HL-60 (cell line): ENCODE measurements at regions not wholly inside any gene's neighbourhood (a gene's known extent, or its start where the extent isn't known, plus 50 kb on each side); places are given as distances from the start of the nearest gene placed in this dataset.
"Not testable (repeated sequence)": the region's sequence is repeated elsewhere in the genome, so short reads cannot be mapped to it uniquely, and the experiment has no call there.

Experiments used
- DNase-seq, 2 experiments: peaks; one replicate each; pipeline ENCODE4 v3.0.0-alpha.2; 2010 to 2020; ENCODE audit warnings: low read depth in 1 of 2, low spot score in 1 of 2
- H3K27ac ChIP-seq: fragments of 250-450 bp; sonication (Bioruptor Pico); replicated peaks from 2 replicates; pipeline ENCODE4 v1.5.1; 2020; ENCODE audit warnings: mild to moderate bottlenecking, moderate library complexity
- H3K27me3 ChIP-seq: fragments of 250-450 bp; sonication (Bioruptor Pico); 2 replicates; pipeline ENCODE4 v1.5.1; 2021; ENCODE audit warnings: mild to moderate bottlenecking, moderate library complexity; ENCODE audit not compliant: insufficient read depth, poor library complexity, severe bottlenecking
- H3K4me3 ChIP-seq: replicated peaks from 2 replicates; pipeline ENCODE4 v1.5.1; 2011; ENCODE audit warnings: mild to moderate bottlenecking, control low read depth, low read length; ENCODE audit not compliant: insufficient read depth
- CTCF ChIP-seq: IDR thresholded peaks from one replicate; pipeline ENCODE4 v1.5.1; 2011; ENCODE audit warnings: low read length, control low read depth, inconsistent platforms; ENCODE audit not compliant: insufficient read depth
- GABPA ChIP-seq: IDR thresholded peaks from 2 replicates; pipeline ENCODE4 v1.6.1; 2012; ENCODE audit warnings: low read depth
- POLR2AphosphoS5 ChIP-seq: IDR thresholded peaks from 2 replicates; pipeline ENCODE4 v1.6.1; 2012; ENCODE audit warnings: low read depth
- REST ChIP-seq: IDR thresholded peaks from 2 replicates; pipeline ENCODE4 v1.6.1; 2012; ENCODE audit warnings: low read depth; ENCODE audit not compliant: insufficient replicate concordance
- SPI1 ChIP-seq: IDR thresholded peaks from 2 replicates; pipeline ENCODE4 v1.6.1; 2012; ENCODE audit warnings: low read depth, mild to moderate bottlenecking, borderline replicate concordance

DNA sequence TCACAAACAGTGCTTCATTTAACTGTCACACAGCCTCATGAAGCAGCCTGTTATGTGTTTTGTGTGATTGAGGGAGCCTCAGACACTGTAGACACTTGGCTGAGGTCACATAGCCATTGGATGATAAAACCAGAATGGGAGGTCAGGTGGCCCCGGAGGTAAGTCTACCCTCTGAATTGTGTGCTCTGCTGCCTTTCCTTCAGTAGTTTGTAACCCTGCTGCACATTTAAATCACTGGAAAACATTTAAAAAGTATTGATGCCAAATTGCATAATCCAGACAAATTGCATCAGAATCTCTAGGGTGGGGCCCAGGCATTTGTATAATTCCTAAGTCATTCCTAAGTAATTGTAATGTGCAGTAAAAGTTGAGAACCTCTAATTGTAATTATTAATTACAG lies 85.2 kb upstream of the ECI2 start:
- DNase-seq = no peak
- no peak for TF ChIP-seq SPI1
- TF ChIP-seq POLR2AphosphoS5 = no peak
- no peak for TF ChIP-seq CTCF
- no peak for TF ChIP-seq GABPA
- no peak for TF ChIP-seq REST
- Histone ChIP-seq H3K4me3 (no peak overlapping the region), H3K27me3 (no peaks in the 10 kb centered on the region), H3K27ac (no peak overlapping the region)

- not testable (repeated sequence) for H3K4me3 ChIP-seq, DNase-seq, H3K27ac ChIP-seq, H3K27me3 ChIP-seq
Observed at GRCh38 chr6:4218619-4219317, 83.4 kb upstream of the ECI2 start.

- Histone ChIP-seq H3K4me3 (no peak overlapping the region), H3K27me3 (no peaks in the 10 kb centered on the region), H3K27ac (no peak overlapping the region)
- no peak for DNase-seq
- no peak for TF ChIP-seq POLR2AphosphoS5
- no peak for TF ChIP-seq REST
- no peak for TF ChIP-seq SPI1
- TF ChIP-seq GABPA = no peak
- no peak for TF ChIP-seq CTCF
Observed at GRCh38 chr6:4212588-4212987, 77.2 kb upstream of the ECI2 start.

DNA sequence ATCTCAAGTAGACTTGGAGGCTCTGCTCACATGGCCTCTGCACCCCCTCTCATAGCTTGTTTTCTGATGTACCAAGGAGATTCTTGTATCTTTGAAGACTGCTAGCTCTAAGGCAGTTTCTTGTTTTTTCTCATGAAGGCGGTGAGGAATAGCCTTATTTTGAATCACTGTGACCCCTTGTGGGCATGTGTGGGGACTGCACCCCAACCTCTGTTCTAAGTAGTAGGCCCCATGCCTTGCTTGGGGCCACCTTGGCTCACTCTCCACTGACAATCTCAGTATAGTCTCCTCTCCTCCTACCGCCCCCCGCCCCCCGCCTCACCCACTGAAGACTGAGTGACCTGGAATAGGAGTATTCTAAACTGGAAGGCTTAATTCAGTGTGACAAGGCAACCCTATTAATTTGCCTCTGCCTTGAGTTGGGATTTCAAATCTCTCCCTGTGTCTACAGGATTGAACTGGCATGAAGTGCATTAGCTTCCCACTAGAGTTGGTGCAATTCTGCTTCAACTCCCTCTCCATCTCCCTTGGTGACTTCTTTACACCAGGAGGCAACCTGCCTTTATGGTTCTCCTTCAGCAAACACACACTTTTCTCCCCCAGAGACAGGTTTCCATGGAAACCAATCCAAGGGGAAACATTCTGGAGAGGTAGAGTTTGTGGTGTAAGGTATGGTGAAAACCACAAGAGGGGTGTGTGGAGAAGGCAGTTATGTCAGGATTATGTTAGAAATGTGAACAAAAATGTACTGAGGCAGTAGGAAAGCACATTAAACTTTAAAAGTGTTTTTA lies 75.4 kb upstream of the ECI2 start:
- TF ChIP-seq GABPA (no peak), CTCF (peak; percentile 72)
- no peak overlapping the region for H3K27ac ChIP-seq

More for the DNA sequence above, 75.4 kb upstream of the ECI2 start:
- Histone ChIP-seq H3K4me3 (no peak overlapping the region), H3K27me3 (no peaks in the 10 kb centered on the region)
- DNase-seq = peak in 1 of 2 experiments; percentile 47
